Gastrocnemius medialis (tissue), 4 donors: ENCODE measurements at regions not wholly inside any gene's neighbourhood (a gene's known extent, or its start where the extent isn't known, plus 50 kb on each side); places are given as distances from the start of the nearest gene placed in this dataset.

ENCODE experiments used
- ATAC-seq, 2 donors: fragments of 150-250 bp; one replicate each; pipeline ENCODE4 v1.9.1; 2016
- DNase-seq, 2 donors: peaks; one replicate each; pipeline ENCODE4 v3.0.0-alpha.2; 2019
- H3K27ac ChIP-seq, 4 donors: fragments of 200-600 bp; sonication (generic); 1 replicate in 1 of 4; 2 replicates in 3 of 4; pipeline ENCODE4 v1.5.1; 2016 to 2018; ENCODE audit warnings: mild to moderate bottlenecking in 2 of 4, moderate library complexity in 1 of 4
- H3K27me3 ChIP-seq, 3 donors: fragments of 200-600 bp; sonication (generic) in 2 of 3; 1 replicate in 1 of 3; 2 replicates in 2 of 3; pipeline versions ENCODE4 v1.5.1 to v1.6.0; 2016 to 2019; ENCODE audit warnings: mild to moderate bottlenecking in 1 of 3, moderate library complexity in 1 of 3
- H3K36me3 ChIP-seq, 2 donors: fragments of 200-600 bp; sonication (generic) in 1 of 2; one replicate each; pipeline ENCODE4 v1.5.1; 2017 to 2018
- H3K4me1 ChIP-seq, 2 donors: fragments of 200-600 bp; sonication (generic) in 1 of 2; one replicate each; pipeline ENCODE4 v1.5.1; 2016 to 2017; ENCODE audit warnings: mild to moderate bottlenecking in 2 of 2
- H3K4me3 ChIP-seq, 4 donors: fragments of 200-600 bp; sonication (generic) in 3 of 4; 1 replicate in 1 of 4; 2 replicates in 3 of 4; pipeline ENCODE4 v1.5.1; 2016 to 2019; ENCODE audit warnings: mild to moderate bottlenecking in 2 of 4
- H3K9me3 ChIP-seq, 3 donors: fragments of 200-600 bp; sonication (generic) in 2 of 3; 1 replicate in 1 of 3; 2 replicates in 2 of 3; pipeline ENCODE4 v1.5.1; 2016 to 2019
- CTCF ChIP-seq, 5 experiments: fragments of 450-650 bp in 3 of 5; fragments of 200-600 bp in 2 of 5; sonication (generic) in 2 of 5; IDR thresholded peaks in 4 of 5; conservative IDR thresholded peaks in 1 of 5; 1 replicate in 4 of 5; 2 replicates in 1 of 5; pipeline ENCODE4 v1.5.1; 2016 to 2019; ENCODE audit warnings: antibody characterized with exemption in 5 of 5, mild to moderate bottlenecking in 3 of 5, moderate library complexity in 3 of 5
- POLR2A ChIP-seq, 2 donors: fragments of 450-650 bp; IDR thresholded peaks; one replicate each; pipeline ENCODE4 v1.6.1; 2017; ENCODE audit warnings: antibody characterized with exemption in 2 of 2, mild to moderate bottlenecking in 2 of 2, moderate library complexity in 2 of 2
- in situ Hi-C, 4 donors: fragments of 200-750 bp; cut with MboI; loops; one replicate each; pipeline versions ENCODE4 v1.15.0 to v1.8.0; 2017; ENCODE audit warnings: low sequenced_read_pairs in 4 of 4
- intact Hi-C: fragments of 100-400 bp; cut with DNase I; formaldehyde crosslinking; loops from one replicate; pipeline ENCODE4 v1.15.1; 2023; ENCODE audit warnings: low total_unique reads

DNA sequence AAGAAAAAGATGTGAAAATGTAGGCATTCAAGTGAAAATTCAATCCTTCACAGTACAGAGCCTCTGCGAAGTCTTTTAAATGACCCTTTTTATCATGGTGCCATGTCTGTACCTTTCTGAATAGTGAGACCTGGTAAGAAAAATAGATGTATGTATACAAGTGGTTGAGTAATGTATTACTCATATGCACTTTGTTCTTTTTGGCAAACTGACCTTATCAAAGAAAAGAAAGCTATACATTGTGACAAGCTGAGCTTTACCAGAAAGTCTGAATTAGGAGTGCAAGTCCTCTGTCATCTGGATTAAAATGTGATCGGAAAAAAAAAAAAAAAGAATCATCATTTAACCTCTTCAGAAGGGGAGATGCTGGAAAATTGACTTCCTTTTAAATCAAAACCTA is 356.4 kb upstream of the CCNH start:
- H3K4me1 ChIP-seq: no peaks in the 10 kb centered on the region
- DNase-seq (no peak), ATAC-seq (no peak)
- no peak overlapping the region for H3K4me3 ChIP-seq
- no peak overlapping the region for H3K27ac ChIP-seq
- no peak for TF ChIP-seq CTCF (IDR thresholded peaks at IDR 0.05 in 4 of 5, conservative IDR thresholded peaks at IDR 0.05 in 1 of 5)
- peaks cover 12 to 21% (median 15%) of the 10 kb centered on the region in 3 donors for H3K27me3 ChIP-seq
- no peaks in the 10 kb centered on the region for H3K36me3 ChIP-seq
- intact Hi-C loops: no loop called here
- H3K9me3 ChIP-seq: no peaks in the 10 kb centered on the region
- in situ Hi-C loops: no loop called here

- Histone ChIP-seq H3K27me3 (peaks cover 12 to 21% (median 15%) of the 10 kb centered on the region in 3 donors), H3K4me1 (no peaks in the 10 kb centered on the region), H3K27ac (no peak overlapping the region), H3K36me3 (no peaks in the 10 kb centered on the region), H3K4me3 (no peak overlapping the region), H3K9me3 (no peaks in the 10 kb centered on the region)
- in situ Hi-C loops (no loop called here), intact Hi-C loops (no loop called here)
- TF ChIP-seq CTCF (IDR thresholded peaks at IDR 0.05 in 4 of 5, conservative IDR thresholded peaks at IDR 0.05 in 1 of 5) (no peak), POLR2A (IDR thresholded peaks at IDR 0.05) (no peak)
- no peak for ATAC-seq
- DNase-seq: no peak
Measured at GRCh38 chr5:87768190-87768589, 355.5 kb upstream of the CCNH start.

DNA sequence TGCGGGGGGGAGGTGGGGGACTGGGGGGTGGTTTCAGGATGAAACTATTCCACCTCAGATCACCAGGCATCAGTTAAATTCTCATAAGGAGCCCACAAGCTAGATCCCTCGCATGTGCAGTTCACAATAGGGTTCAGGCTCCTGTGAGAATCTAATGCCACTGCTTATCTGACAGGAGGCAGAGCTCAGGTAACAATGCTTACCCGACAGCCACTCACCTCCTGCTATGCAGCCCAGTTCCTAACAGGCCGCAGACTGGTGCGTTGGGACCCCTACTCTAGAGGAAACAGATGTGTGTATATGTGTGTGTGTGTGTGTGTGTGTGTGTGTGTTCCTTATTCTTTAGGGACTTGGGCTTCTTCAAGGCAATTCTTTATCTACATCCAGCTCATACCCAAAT is 352.3 kb upstream of the CCNH start:
- Histone ChIP-seq H3K4me3 (no peak overlapping the region), H3K36me3 (no peaks in the 10 kb centered on the region), H3K27ac (no peak overlapping the region), H3K27me3 (peaks cover 0 to 4% (median under 1%) of the 10 kb centered on the region in 3 donors), H3K4me1 (no peaks in the 10 kb centered on the region), H3K9me3 (no peaks in the 10 kb centered on the region)
- DNase-seq (no peak), ATAC-seq (no peak)
- intact Hi-C loops: no loop called here
- TF ChIP-seq CTCF (IDR thresholded peaks at IDR 0.05 in 4 of 5, conservative IDR thresholded peaks at IDR 0.05 in 1 of 5) (no peak), POLR2A (IDR thresholded peaks at IDR 0.05) (no peak)
- in situ Hi-C loops: no loop called here

- in situ Hi-C loops (no loop called here), intact Hi-C loops (no loop called here)
- H3K4me1 ChIP-seq: no peaks in the 10 kb centered on the region
- no peak overlapping the region for H3K4me3 ChIP-seq
- no peaks in the 10 kb centered on the region for H3K36me3 ChIP-seq
- ATAC-seq (no peak), DNase-seq (no peak)
- no peaks in the 10 kb centered on the region for H3K27me3 ChIP-seq
- TF ChIP-seq POLR2A (IDR thresholded peaks at IDR 0.05) (no peak), CTCF (IDR thresholded peaks at IDR 0.05 in 4 of 5, conservative IDR thresholded peaks at IDR 0.05 in 1 of 5) (no peak)
- no peaks in the 10 kb centered on the region for H3K9me3 ChIP-seq
- no peak overlapping the region for H3K27ac ChIP-seq
Measured at GRCh38 chr5:87762631-87763030, 349.9 kb upstream of the CCNH start.

DNA sequence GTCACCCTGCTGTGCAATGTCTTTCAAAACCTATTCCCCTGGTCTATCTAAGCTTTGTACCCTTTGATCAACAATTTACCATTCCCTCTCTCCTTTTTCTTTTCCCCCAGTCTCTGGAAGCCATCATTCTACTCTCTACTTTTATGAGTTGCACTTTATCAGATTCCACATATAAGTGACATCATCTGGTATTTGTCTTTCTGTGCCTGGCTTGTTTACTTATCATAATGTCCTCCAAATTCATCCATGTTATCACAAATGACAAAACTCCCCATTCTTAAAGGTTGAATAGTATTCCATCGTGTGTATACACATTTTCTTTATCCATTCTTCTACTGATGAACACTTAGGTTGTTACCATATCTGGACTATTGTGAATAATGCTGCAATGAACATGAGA is 344.2 kb upstream of the CCNH start:
- Histone ChIP-seq H3K4me1 (no peaks in the 10 kb centered on the region), H3K36me3 (no peaks in the 10 kb centered on the region), H3K27me3 (peaks cover 0 to 3% (median 0%) of the 10 kb centered on the region in 3 donors), H3K4me3 (no peak overlapping the region), H3K27ac (no peak overlapping the region), H3K9me3 (no peaks in the 10 kb centered on the region)
- TF ChIP-seq CTCF (IDR thresholded peaks at IDR 0.05 in 4 of 5, conservative IDR thresholded peaks at IDR 0.05 in 1 of 5) (no peak), POLR2A (IDR thresholded peaks at IDR 0.05) (no peak)
- in situ Hi-C loops (no loop called here), intact Hi-C loops (no loop called here)
- DNase-seq (no peak), ATAC-seq (no peak)
